Right atrium auricular region (tissue), 2 donors: ENCODE measurements at regions not wholly inside any gene's neighbourhood (a gene's known extent, or its start where the extent isn't known, plus 50 kb on each side); places are given as distances from the start of the nearest gene placed in this dataset.

ENCODE experiments used
- DNase-seq: peaks from one replicate; pipeline ENCODE4 v3.0.0-alpha.2; 2019; ENCODE audit warnings: low spot score
- H3K27ac ChIP-seq, 2 donors: fragments of 200-600 bp; sonication (generic); 1 replicate in 1 of 2; 2 replicates in 1 of 2; pipeline ENCODE4 v1.5.1; 2016 to 2019
- H3K27me3 ChIP-seq, 2 donors: fragments of 200-600 bp; sonication (generic); one replicate each; pipeline versions ENCODE4 v1.5.1 to v1.6.0; 2017 to 2019
- H3K36me3 ChIP-seq: fragments of 200-600 bp; sonication (generic); one replicate; pipeline ENCODE4 v1.5.1; 2016
- H3K4me1 ChIP-seq, 2 donors: fragments of 200-600 bp; sonication (generic); one replicate each; pipeline versions ENCODE4 v1.5.1 to v1.6.0; 2017 to 2019
- H3K4me3 ChIP-seq, 2 donors: fragments of 200-600 bp; sonication (generic); 1 replicate in 1 of 2; 2 replicates in 1 of 2; pipeline ENCODE4 v1.5.1; 2017 to 2019; ENCODE audit warnings: mild to moderate bottlenecking in 1 of 2, moderate library complexity in 1 of 2
- H3K9me3 ChIP-seq, 2 donors: fragments of 200-600 bp; sonication (generic); one replicate each; pipeline ENCODE4 v1.5.1; 2019
- TF ChIP-seq, protein P1 (sequence below), 2 donors: fragments of 200-600 bp; sonication (generic); IDR thresholded peaks; one replicate each; pipeline ENCODE4 v1.5.1; 2019; ENCODE audit warnings: antibody characterized with exemption in 2 of 2

GRCh38 chr2:144751142-144751905 is 231.4 kb upstream of the ZEB2 start:
- H3K36me3 ChIP-seq = no peaks in the 10 kb centered on the region
- H3K4me1 ChIP-seq = no peaks in the 10 kb centered on the region
- H3K27ac ChIP-seq = no peak overlapping the region
- peaks cover 0 to 33% of the 10 kb centered on the region in 2 donors for H3K9me3 ChIP-seq
- H3K4me3 ChIP-seq = no peak overlapping the region
- TF ChIP-seq, protein P1, sequence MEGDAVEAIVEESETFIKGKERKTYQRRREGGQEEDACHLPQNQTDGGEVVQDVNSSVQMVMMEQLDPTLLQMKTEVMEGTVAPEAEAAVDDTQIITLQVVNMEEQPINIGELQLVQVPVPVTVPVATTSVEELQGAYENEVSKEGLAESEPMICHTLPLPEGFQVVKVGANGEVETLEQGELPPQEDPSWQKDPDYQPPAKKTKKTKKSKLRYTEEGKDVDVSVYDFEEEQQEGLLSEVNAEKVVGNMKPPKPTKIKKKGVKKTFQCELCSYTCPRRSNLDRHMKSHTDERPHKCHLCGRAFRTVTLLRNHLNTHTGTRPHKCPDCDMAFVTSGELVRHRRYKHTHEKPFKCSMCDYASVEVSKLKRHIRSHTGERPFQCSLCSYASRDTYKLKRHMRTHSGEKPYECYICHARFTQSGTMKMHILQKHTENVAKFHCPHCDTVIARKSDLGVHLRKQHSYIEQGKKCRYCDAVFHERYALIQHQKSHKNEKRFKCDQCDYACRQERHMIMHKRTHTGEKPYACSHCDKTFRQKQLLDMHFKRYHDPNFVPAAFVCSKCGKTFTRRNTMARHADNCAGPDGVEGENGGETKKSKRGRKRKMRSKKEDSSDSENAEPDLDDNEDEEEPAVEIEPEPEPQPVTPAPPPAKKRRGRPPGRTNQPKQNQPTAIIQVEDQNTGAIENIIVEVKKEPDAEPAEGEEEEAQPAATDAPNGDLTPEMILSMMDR (IDR thresholded peaks at IDR 0.05) = no peak
- no peak for DNase-seq
- H3K27me3 ChIP-seq = no peaks in the 10 kb centered on the region

DNA sequence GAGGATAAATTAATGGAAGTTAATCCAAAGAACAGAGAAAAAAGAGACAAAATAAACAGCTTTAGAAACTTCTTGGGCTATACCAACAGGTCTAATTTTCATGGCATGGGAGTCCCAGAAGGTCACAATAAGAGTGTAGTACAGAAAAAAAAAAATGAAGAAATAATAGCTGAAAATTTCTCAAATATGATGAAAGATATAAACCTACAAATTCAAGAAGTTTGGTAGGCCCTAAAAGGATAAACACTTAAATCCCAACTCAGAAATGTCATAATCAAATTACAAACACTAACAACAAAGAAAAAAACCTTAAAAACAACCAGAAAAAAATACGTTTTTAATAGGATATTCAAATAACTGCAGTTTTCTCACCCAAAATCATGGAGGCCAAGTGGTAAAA is 229.3 kb upstream of the ZEB2 start:
- no peaks in the 10 kb centered on the region for H3K36me3 ChIP-seq
- no peaks in the 10 kb centered on the region for H3K4me1 ChIP-seq
- no peaks in the 10 kb centered on the region for H3K27me3 ChIP-seq
- H3K9me3 ChIP-seq = peaks cover 0 to 35% of the 10 kb centered on the region in 2 donors
- TF ChIP-seq, protein P1 (IDR thresholded peaks at IDR 0.05) = no peak
- H3K4me3 ChIP-seq = no peak overlapping the region
- DNase-seq = no peak
- no peak overlapping the region for H3K27ac ChIP-seq

GRCh38 chr2:144748443-144748842 is 228.5 kb upstream of the ZEB2 start:
- no peak for DNase-seq
- Histone ChIP-seq H3K27ac (no peak overlapping the region), H3K4me1 (no peaks in the 10 kb centered on the region), H3K27me3 (no peaks in the 10 kb centered on the region), H3K9me3 (peaks cover 0 to 35% of the 10 kb centered on the region in 2 donors), H3K4me3 (no peak overlapping the region), H3K36me3 (no peaks in the 10 kb centered on the region)
- TF ChIP-seq, protein P1 (IDR thresholded peaks at IDR 0.05) = no peak

DNA sequence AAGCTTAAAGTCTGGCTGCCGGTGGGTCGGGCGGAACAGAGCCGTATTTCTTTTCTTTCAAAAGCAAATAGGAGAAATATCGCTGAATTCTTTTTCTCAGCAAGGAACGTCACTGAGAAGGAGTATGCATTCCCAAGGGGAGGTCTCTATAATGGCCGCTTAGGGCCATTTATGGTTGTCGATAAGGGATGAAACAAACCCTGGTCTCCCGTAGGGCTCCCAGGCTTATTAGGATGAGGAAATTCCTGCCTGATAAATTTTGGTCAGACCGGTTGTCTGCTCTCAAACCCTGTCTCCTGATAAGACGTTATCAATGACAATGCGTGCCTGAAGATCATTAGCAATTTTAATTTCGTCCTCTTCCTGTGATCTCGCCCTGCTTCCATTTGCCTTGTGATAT is 227.7 kb upstream of the ZEB2 start:
- H3K4me3 ChIP-seq = no peak overlapping the region
- no peaks in the 10 kb centered on the region for H3K27me3 ChIP-seq
- H3K27ac ChIP-seq = no peak overlapping the region
- no peaks in the 10 kb centered on the region for H3K4me1 ChIP-seq
- no peaks in the 10 kb centered on the region for H3K36me3 ChIP-seq
- H3K9me3 ChIP-seq = peaks cover 0 to 35% of the 10 kb centered on the region in 2 donors
- DNase-seq = no peak
- TF ChIP-seq, protein P1 (IDR thresholded peaks at IDR 0.05) = no peak

DNA sequence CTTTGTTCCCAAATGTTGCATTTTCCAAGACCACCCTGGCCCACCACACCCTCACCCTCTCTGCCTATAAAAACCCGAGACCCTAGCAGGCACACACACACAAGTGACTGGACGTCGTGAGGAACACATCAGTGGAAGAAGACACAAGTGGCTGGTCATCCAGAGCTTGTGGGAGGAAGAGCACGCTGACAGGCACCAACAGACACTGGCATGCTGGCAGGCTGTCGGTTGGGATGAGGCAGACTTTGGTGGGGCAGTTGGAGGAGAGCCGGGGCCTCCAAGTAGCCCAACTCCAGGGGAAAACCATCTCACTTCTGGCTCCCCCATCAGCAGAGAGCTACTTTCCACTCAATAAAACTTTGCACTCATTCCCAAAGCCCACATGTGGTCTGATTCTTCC is 225.5 kb upstream of the ZEB2 start:
- Histone ChIP-seq H3K27ac (no peak overlapping the region), H3K9me3 (peaks cover 0 to 35% of the 10 kb centered on the region in 2 donors), H3K4me3 (no peak overlapping the region), H3K4me1 (no peaks in the 10 kb centered on the region), H3K36me3 (no peaks in the 10 kb centered on the region), H3K27me3 (no peaks in the 10 kb centered on the region)
- TF ChIP-seq, protein P1 (IDR thresholded peaks at IDR 0.05) = no peak
- no peak for DNase-seq

DNA sequence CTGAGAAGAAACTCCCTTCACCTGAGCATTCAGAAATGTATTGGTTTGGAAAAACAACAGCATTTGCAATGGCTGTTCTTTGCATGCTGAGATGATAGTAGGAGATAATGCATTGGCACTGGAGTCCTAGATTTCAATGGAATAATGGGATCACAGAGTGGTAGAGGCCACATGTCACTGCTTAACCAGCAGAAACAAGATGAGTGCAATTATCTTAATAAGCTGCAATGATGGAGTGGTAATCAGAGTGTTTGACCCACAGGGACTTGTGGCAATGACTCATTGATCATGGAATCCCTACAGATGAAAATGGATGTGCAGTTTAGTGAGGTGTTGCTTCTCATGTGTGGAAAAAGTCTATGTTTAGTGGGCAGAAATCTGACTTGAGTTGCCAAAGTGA is 218.8 kb upstream of the ZEB2 start:
- Histone ChIP-seq H3K36me3 (no peaks in the 10 kb centered on the region), H3K4me3 (no peak overlapping the region), H3K4me1 (no peaks in the 10 kb centered on the region), H3K27ac (no peak overlapping the region), H3K27me3 (no peaks in the 10 kb centered on the region), H3K9me3 (peaks cover 0 to 10% of the 10 kb centered on the region in 2 donors)
- DNase-seq = no peak
- TF ChIP-seq, protein P1 (IDR thresholded peaks at IDR 0.05) = no peak
